Mucosa of descending colon (tissue), 3 donors: ENCODE measurements at regions not wholly inside any gene's neighbourhood (a gene's known extent, or its start where the extent isn't known, plus 50 kb on each side); places are given as distances from the start of the nearest gene placed in this dataset.

Experiments used
- ATAC-seq: fragments of 200-7000 bp; cut with Tn5 transposase; one replicate; pipeline ENCODE4 v1.9.1; 2020; ENCODE audit warnings: mild to moderate bottlenecking, moderate library complexity
- DNase-seq, 3 donors: peaks; one replicate each; pipeline ENCODE4 v3.0.0-alpha.2; 2020
- H3K36me3 ChIP-seq: fragments of 200-600 bp; one replicate; pipeline ENCODE4 v1.8.0; 2021; ENCODE audit warnings: low read depth, mild to moderate bottlenecking
- H3K4me1 ChIP-seq: fragments of 200-600 bp; one replicate; pipeline ENCODE4 v1.8.0; 2021; ENCODE audit warnings: low read depth, mild to moderate bottlenecking
- H3K4me3 ChIP-seq: fragments of 200-600 bp; one replicate; pipeline ENCODE4 v1.8.0; 2021; ENCODE audit warnings: mild to moderate bottlenecking
- H3K9me3 ChIP-seq: fragments of 200-600 bp; one replicate; pipeline ENCODE4 v1.8.0; 2021; ENCODE audit warnings: mild to moderate bottlenecking
- CTCF ChIP-seq: fragments of 200-600 bp; IDR thresholded peaks from one replicate; pipeline ENCODE4 v1.8.0; 2022; ENCODE audit warnings: antibody characterized with exemption, mild to moderate bottlenecking
- intact Hi-C, 2 donors: fragments of 100-400 bp; cut with DNase I in 1 of 2; cut with micrococcal nuclease in 1 of 2; formaldehyde crosslinking; loops; one replicate each; pipeline versions ENCODE4 v1.11.0 to v1.11.1; 2022; cut with DNase I, micrococcal nuclease
- donor health status: DM: no; HTN: no; CAD: no; lungs with moderate emphysema.
- donor health status: DM: no; HTN: no; CAD: no.
- donor health status: DM: no; HTN: yes; CAD: no.

- DNase-seq = no peak
- intact Hi-C loops = no loop called here
- H3K4me3 ChIP-seq = no peak overlapping the region
- no peaks in the 10 kb centered on the region for H3K9me3 ChIP-seq
- ATAC-seq = no peak
- no peak for TF ChIP-seq CTCF
- H3K36me3 ChIP-seq = no peaks in the 10 kb centered on the region
- no peaks in the 10 kb centered on the region for H3K4me1 ChIP-seq
Observed at GRCh38 chr6:82441047-82441855, 77.6 kb downstream of the TPBG start.

- Histone ChIP-seq H3K4me1 (no peaks in the 10 kb centered on the region), H3K36me3 (no peaks in the 10 kb centered on the region), H3K9me3 (no peaks in the 10 kb centered on the region), H3K4me3 (no peak overlapping the region)
- DNase-seq (no peak), ATAC-seq (no peak)
- TF ChIP-seq CTCF = no peak
- intact Hi-C loops = no loop called here
Observed at GRCh38 chr6:82442061-82442719, 78.6 kb downstream of the TPBG start.

GRCh38 chr6:82458147-82458546 lies 94.5 kb downstream of the TPBG start:
- H3K4me3 ChIP-seq = no peak overlapping the region
- H3K36me3 ChIP-seq = no peaks in the 10 kb centered on the region
- ATAC-seq = no peak
- peaks cover 11% of the 10 kb centered on the region for H3K9me3 ChIP-seq
- DNase-seq = no peak
- TF ChIP-seq CTCF = no peak
- intact Hi-C loops = no loop called here
- H3K4me1 ChIP-seq = no peaks in the 10 kb centered on the region

GRCh38 chr6:82458705-82459104 lies 95.1 kb downstream of the TPBG start:
- intact Hi-C loops = no loop called here
- no peak for TF ChIP-seq CTCF
- H3K36me3 ChIP-seq = no peaks in the 10 kb centered on the region
- no peaks in the 10 kb centered on the region for H3K4me1 ChIP-seq
- ATAC-seq (no peak), DNase-seq (no peak)
- no peak overlapping the region for H3K4me3 ChIP-seq
- peaks cover 11% of the 10 kb centered on the region for H3K9me3 ChIP-seq

- H3K4me1 ChIP-seq = no peaks in the 10 kb centered on the region
- TF ChIP-seq CTCF = no peak
- no peaks in the 10 kb centered on the region for H3K36me3 ChIP-seq
- intact Hi-C loops = no loop called here
- H3K4me3 ChIP-seq = no peak overlapping the region
- no peak for DNase-seq
- peaks cover 9% of the 10 kb centered on the region for H3K9me3 ChIP-seq
- ATAC-seq = no peak
Observed at GRCh38 chr6:82461536-82461935, 97.9 kb downstream of the TPBG start.
